ENCODE measurements at regions not wholly inside any gene's neighbourhood (a gene's known extent, or its start where the extent isn't known, plus 50 kb on each side); places are given as distances from the start of the nearest gene placed in this dataset.

GRCh38 chr2:198880421-198880820, 577.3 kb downstream of the SATB2 start:
- H3K4me3 Mint-ChIP-seq, result no peak overlapping the region
- POLR2A ChIA-PET, result no interaction called here
- DNase-seq (ENCODE audit: low spot score), result no peak
- H3K4me1 Mint-ChIP-seq, result no peaks in the 10 kb centered on the region
- CTCF ChIA-PET, result no interaction called here
- TF ChIP-seq ZNF121 (CRISPR knock-in tag; IDR thresholded peaks at IDR 0.05), result no peak
- TF ChIP-seq USF2 (CRISPR knock-in tag; IDR thresholded peaks at IDR 0.05), result no peak
- TF ChIP-seq GTF2I (CRISPR knock-in tag; conservative IDR thresholded peaks at IDR 0.05), result no peak
- no peak for TF ChIP-seq E2F5 (CRISPR knock-in tag; IDR thresholded peaks at IDR 0.05)
- no peak for TF ChIP-seq NFATC4 (CRISPR knock-in tag; IDR thresholded peaks at IDR 0.05)
- TF ChIP-seq HMGXB4 (CRISPR knock-in tag; IDR thresholded peaks at IDR 0.05), result no peak
- no peak for TF ChIP-seq CBFB (CRISPR knock-in tag; IDR thresholded peaks at IDR 0.05; ENCODE audit: low read depth)
- no peak for TF ChIP-seq PRRX2 (CRISPR knock-in tag; IDR thresholded peaks at IDR 0.05)
- H3K27me3 Mint-ChIP-seq (ENCODE audit: low read depth), result no peaks in the 10 kb centered on the region
- H3K36me3 Mint-ChIP-seq, result no peaks in the 10 kb centered on the region
- H3K9me3 Mint-ChIP-seq, result peaks cover 5% of the 10 kb centered on the region; the same call in 1 of the 2 replicates
- ATAC-seq, result no peak
- H3K27ac Mint-ChIP-seq, result no peak overlapping the region

- TF ChIP-seq PRRX2 (CRISPR knock-in tag; IDR thresholded peaks at IDR 0.05) (no peak), TP53 (CRISPR knock-in tag; IDR thresholded peaks at IDR 0.05) (no peak), ATF1 (CRISPR knock-in tag; IDR thresholded peaks at IDR 0.05) (no peak), ETV6 (CRISPR knock-in tag; IDR thresholded peaks at IDR 0.05) (no peak), AR (CRISPR knock-in tag; IDR thresholded peaks at IDR 0.05) (no peak)
- H3K27me3 Mint-ChIP-seq (ENCODE audit: low read depth), result no peaks in the 10 kb centered on the region
- POLR2A ChIA-PET, result interaction anchor here (0.6 kb wide), 1 partner anchor 338 kb away, joined by 3 read pairs; no protein-coding TSS in a partner anchor
These were observed 583.3 kb downstream of the SATB2 start for GRCh38 chr2:198874472-198874858.

GRCh38 chr2:198873503-198874471, 584.0 kb downstream of the SATB2 start:
- Mint-ChIP-seq H3K4me1 (no peaks in the 10 kb centered on the region), H3K9me3 (peaks cover 17% of the 10 kb centered on the region), H3K27me3 (ENCODE audit: low read depth) (no peaks in the 10 kb centered on the region), H3K4me3 (no peak overlapping the region), H3K27ac (no peak overlapping the region), H3K36me3 (0 out of 2 replicates have a peak, but pooled peaks cover 5% of the 10 kb centered on the region)
- DNase-seq (ENCODE audit: low spot score) (no peak), ATAC-seq (no peak)
- ChIA-PET POLR2A (no interaction called here), CTCF (no interaction called here)
- TF ChIP-seq GTF2I (CRISPR knock-in tag; conservative IDR thresholded peaks at IDR 0.05) (no peak), MXD4 (CRISPR knock-in tag; IDR thresholded peaks at IDR 0.05; ENCODE audit: borderline replicate concordance) (no peak), ERG (CRISPR knock-in tag; IDR thresholded peaks at IDR 0.05) (no peak), E2F4 (CRISPR knock-in tag; IDR thresholded peaks at IDR 0.05; ENCODE audit: borderline replicate concordance, low read depth) (no peak), PRRX2 (CRISPR knock-in tag; IDR thresholded peaks at IDR 0.05) (no peak), MAX (CRISPR knock-in tag; IDR thresholded peaks at IDR 0.05) (no peak), AR (CRISPR knock-in tag; IDR thresholded peaks at IDR 0.05) (no peak)

More at GRCh38 chr2:198874472-198874858, 583.3 kb downstream of the SATB2 start:
- Mint-ChIP-seq H3K4me3 (no peak overlapping the region), H3K9me3 (peaks cover 11% of the 10 kb centered on the region), H3K4me1 (no peaks in the 10 kb centered on the region), H3K27ac (no peak overlapping the region), H3K36me3 (0 out of 2 replicates have a peak, but pooled peaks cover 3% of the 10 kb centered on the region)
- CTCF ChIA-PET, result no interaction called here
- DNase-seq (ENCODE audit: low spot score) (no peak), ATAC-seq (no peak)

Data from WTC11 (cell line).